ENCODE measurements at regions not wholly inside any gene's neighbourhood (a gene's known extent, or its start where the extent isn't known, plus 50 kb on each side); places are given as distances from the start of the nearest gene placed in this dataset.

DNA sequence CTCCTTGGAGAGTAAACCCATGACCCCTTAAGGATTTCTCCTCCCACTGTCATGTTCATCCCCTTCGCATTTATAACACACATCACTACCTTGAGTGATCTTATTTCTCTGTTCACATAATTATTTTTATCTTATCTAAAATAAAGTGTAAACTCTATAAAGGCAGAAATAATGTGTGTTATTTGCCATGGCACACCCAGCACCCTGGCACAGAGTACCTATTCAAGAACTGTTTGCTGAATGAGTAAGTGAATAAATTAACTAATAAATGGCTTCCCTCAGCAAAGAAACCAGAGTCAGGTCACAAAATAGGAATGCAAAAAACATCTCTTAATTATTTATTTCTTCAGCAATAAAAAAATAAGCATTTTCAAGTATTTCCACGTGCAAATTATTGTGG, 330.3 kb upstream of the GHITM start:
- H3K27me3 ChIP-seq (ENCODE audit: low read length) = no peaks in the 10 kb centered on the region

DNA sequence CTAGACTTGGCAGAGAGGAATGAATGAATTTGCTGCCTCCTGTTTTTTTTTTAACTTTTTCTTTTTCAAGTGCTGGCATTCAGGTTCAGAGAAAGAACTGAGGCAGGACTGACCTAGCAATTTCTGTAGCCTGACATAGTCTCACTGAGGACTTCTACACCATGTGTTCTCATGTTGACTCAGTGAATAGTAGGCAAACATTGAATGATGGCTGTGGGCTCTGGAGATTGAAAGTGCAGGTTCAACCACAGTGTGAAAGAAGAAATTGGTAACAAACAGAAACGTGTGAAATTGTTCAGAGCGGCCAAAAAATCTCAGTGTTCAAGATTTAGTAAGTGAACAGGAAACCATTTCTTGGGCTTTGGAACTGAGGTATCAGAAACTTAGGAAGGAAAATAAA, 322.4 kb upstream of the GHITM start:
- Histone ChIP-seq H3K4me3 (ENCODE audit: low read length) (no peak overlapping the region), H3K9ac (ENCODE audit: low read length) (no peak overlapping the region), H2AFZ (ENCODE audit: low read length) (no peak overlapping the region), H3K36me3 (ENCODE audit: insufficient read depth, low read length) (no peaks in the 10 kb centered on the region), H3K9me3 (ENCODE audit: low read length) (no peaks in the 10 kb centered on the region), H4K20me1 (ENCODE audit: insufficient read depth, low read depth, low read length) (no peaks in the 10 kb centered on the region), H3K4me1 (ENCODE audit: low read length) (no peaks in the 10 kb centered on the region), H3K27ac (ENCODE audit: low read length) (no peak overlapping the region), H3K4me2 (ENCODE audit: low read depth, low read length, poor library complexity, severe bottlenecking) (no peak overlapping the region), H3K9me2 (replicated peaks; ENCODE audit: insufficient read depth, low read length) (no peaks in the 10 kb centered on the region), H3K27me3 (ENCODE audit: low read length) (no peaks in the 10 kb centered on the region), H3K79me2 (ENCODE audit: low read length) (no peaks in the 10 kb centered on the region)
- DNase-seq = no peak

More for the DNA sequence above, 330.3 kb upstream of the GHITM start:
- Histone ChIP-seq H3K4me1 (ENCODE audit: low read length) (no peaks in the 10 kb centered on the region), H3K9ac (ENCODE audit: low read length) (no peak overlapping the region), H3K36me3 (ENCODE audit: insufficient read depth, low read length) (no peaks in the 10 kb centered on the region), H3K27ac (ENCODE audit: low read length) (no peak overlapping the region), H3K4me3 (ENCODE audit: low read length) (no peak overlapping the region), H3K9me2 (replicated peaks; ENCODE audit: insufficient read depth, low read length) (no peaks in the 10 kb centered on the region), H2AFZ (ENCODE audit: low read length) (no peak overlapping the region), H4K20me1 (ENCODE audit: insufficient read depth, low read depth, low read length) (no peaks in the 10 kb centered on the region), H3K9me3 (ENCODE audit: low read length) (no peaks in the 10 kb centered on the region), H3K79me2 (ENCODE audit: low read length) (no peaks in the 10 kb centered on the region), H3K4me2 (ENCODE audit: low read depth, low read length, poor library complexity, severe bottlenecking) (no peak overlapping the region)
- DNase-seq = no peak

DNA sequence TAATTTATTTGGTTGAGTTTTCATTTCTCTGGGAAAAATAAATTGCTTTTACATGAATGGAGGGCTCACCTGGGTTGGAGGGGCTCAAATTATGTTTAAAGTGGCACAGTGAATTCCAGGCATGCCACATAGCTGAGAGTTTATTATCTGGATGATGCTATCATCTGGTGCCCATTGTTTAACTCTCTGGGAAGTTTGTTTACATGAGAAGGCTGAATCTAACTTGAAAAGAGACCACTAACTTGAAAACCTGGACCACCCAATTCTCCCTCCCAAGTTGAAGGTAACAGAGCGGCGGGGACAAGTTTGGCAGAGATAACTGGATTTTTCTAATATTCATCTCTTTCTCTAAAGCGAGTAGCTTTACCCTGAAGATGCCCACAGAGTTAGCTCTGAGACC, 321.5 kb upstream of the GHITM start:
- no peak overlapping the region for H2AFZ ChIP-seq (ENCODE audit: low read length)
- DNase-seq = no peak
- no peak overlapping the region for H3K9ac ChIP-seq (ENCODE audit: low read length)
- H3K79me2 ChIP-seq (ENCODE audit: low read length) = no peaks in the 10 kb centered on the region
- no peak overlapping the region for H3K4me2 ChIP-seq (ENCODE audit: low read depth, low read length, poor library complexity, severe bottlenecking)
- H3K4me1 ChIP-seq (ENCODE audit: low read length) = no peaks in the 10 kb centered on the region
- no peaks in the 10 kb centered on the region for H3K36me3 ChIP-seq (ENCODE audit: insufficient read depth, low read length)
- H3K4me3 ChIP-seq (ENCODE audit: low read length) = no peak overlapping the region
- no peaks in the 10 kb centered on the region for H3K27me3 ChIP-seq (ENCODE audit: low read length)
- no peak overlapping the region for H3K27ac ChIP-seq (ENCODE audit: low read length)
- no peaks in the 10 kb centered on the region for H3K9me2 ChIP-seq (replicated peaks; ENCODE audit: insufficient read depth, low read length)
- no peaks in the 10 kb centered on the region for H4K20me1 ChIP-seq (ENCODE audit: insufficient read depth, low read depth, low read length)
- no peaks in the 10 kb centered on the region for H3K9me3 ChIP-seq (ENCODE audit: low read length)

DNA sequence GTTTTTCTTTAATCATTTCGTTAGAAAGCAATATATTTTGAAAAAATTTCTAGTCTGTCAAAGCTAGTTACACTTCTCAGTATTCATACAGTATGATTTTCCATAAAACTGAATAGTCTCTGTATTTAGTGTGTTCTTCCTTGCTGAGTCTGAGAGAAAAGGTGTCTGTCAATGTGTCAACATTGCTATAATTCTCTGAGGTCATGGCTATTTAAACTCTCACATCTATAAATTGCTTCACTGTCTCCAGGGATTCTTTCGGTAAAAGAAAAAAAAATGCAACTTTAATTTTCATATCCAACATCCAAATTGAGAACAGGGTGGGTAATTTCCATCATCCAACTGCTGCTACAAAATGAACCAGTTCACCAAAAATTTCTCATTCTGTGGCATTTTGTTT, 319.7 kb upstream of the GHITM start:
- no peak overlapping the region for H3K4me2 ChIP-seq (ENCODE audit: low read depth, low read length, poor library complexity, severe bottlenecking)
- no peaks in the 10 kb centered on the region for H3K36me3 ChIP-seq (ENCODE audit: insufficient read depth, low read length)
- no peak for DNase-seq
- no peak overlapping the region for H3K4me3 ChIP-seq (ENCODE audit: low read length)
- H3K27ac ChIP-seq (ENCODE audit: low read length) = no peak overlapping the region
- no peak overlapping the region for H2AFZ ChIP-seq (ENCODE audit: low read length)
- H4K20me1 ChIP-seq (ENCODE audit: insufficient read depth, low read depth, low read length) = no peaks in the 10 kb centered on the region
- H3K9ac ChIP-seq (ENCODE audit: low read length) = no peak overlapping the region
- no peaks in the 10 kb centered on the region for H3K27me3 ChIP-seq (ENCODE audit: low read length)
- no peaks in the 10 kb centered on the region for H3K9me2 ChIP-seq (replicated peaks; ENCODE audit: insufficient read depth, low read length)
- no peaks in the 10 kb centered on the region for H3K9me3 ChIP-seq (ENCODE audit: low read length)
- H3K4me1 ChIP-seq (ENCODE audit: low read length) = no peaks in the 10 kb centered on the region
- H3K79me2 ChIP-seq (ENCODE audit: low read length) = no peaks in the 10 kb centered on the region

DNA sequence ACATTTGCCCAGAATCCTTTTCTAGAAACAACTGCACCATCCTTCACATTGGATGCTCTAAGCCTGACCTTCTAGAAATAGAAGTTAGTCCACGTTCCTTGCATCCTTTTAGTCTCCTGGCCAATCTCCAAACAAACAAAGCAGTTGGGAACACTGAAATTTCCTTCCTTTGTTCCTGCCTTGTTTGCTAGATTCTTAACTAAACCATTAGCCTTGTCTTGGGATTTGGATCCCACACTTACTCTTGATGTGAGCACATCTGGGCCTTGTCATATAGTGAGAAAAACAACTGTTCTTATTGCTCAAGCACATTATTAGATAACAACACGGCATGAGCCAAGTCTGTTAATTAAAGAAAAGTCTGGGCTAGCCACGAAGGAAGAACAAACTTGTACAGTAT, 319.3 kb upstream of the GHITM start:
- no peaks in the 10 kb centered on the region for H3K27me3 ChIP-seq (ENCODE audit: low read length)
- H3K4me1 ChIP-seq (ENCODE audit: low read length) = no peaks in the 10 kb centered on the region
- H4K20me1 ChIP-seq (ENCODE audit: insufficient read depth, low read depth, low read length) = no peaks in the 10 kb centered on the region
- H3K9ac ChIP-seq (ENCODE audit: low read length) = no peak overlapping the region
- H2AFZ ChIP-seq (ENCODE audit: low read length) = no peak overlapping the region
- H3K4me2 ChIP-seq (ENCODE audit: low read depth, low read length, poor library complexity, severe bottlenecking) = no peak overlapping the region
- H3K9me3 ChIP-seq (ENCODE audit: low read length) = no peaks in the 10 kb centered on the region
- no peaks in the 10 kb centered on the region for H3K36me3 ChIP-seq (ENCODE audit: insufficient read depth, low read length)
- H3K9me2 ChIP-seq (replicated peaks; ENCODE audit: insufficient read depth, low read length) = no peaks in the 10 kb centered on the region
- H3K79me2 ChIP-seq (ENCODE audit: low read length) = no peaks in the 10 kb centered on the region
- no peak overlapping the region for H3K27ac ChIP-seq (ENCODE audit: low read length)
- no peak overlapping the region for H3K4me3 ChIP-seq (ENCODE audit: low read length)
- no peak for DNase-seq

DNA sequence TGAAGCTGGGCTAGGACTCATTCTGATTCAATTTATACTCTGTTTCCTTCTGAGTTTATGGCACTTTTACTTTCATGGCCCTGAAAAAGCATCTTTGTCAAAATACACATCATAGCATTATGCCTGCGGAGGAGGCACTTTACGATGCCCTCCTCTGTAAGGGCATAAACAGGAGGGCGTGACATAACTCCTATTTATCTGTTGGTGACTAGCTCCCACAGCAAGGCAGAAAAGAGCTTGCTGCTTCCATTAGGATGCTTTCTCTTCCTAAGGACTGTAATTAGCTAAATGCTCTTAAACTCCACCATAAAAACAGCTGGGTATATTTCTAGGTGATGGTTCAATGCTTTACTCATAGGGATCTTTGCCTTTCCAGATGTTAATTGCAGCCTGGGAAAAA, 315.2 kb upstream of the GHITM start:
- H2AFZ ChIP-seq (ENCODE audit: low read length) = no peak overlapping the region
- H3K4me3 ChIP-seq (ENCODE audit: low read length) = no peak overlapping the region
- H3K27me3 ChIP-seq (ENCODE audit: low read length) = no peaks in the 10 kb centered on the region
- H3K36me3 ChIP-seq (ENCODE audit: insufficient read depth, low read length) = no peaks in the 10 kb centered on the region
- H3K9me2 ChIP-seq (replicated peaks; ENCODE audit: insufficient read depth, low read length) = no peaks in the 10 kb centered on the region
- H3K4me2 ChIP-seq (ENCODE audit: low read depth, low read length, poor library complexity, severe bottlenecking) = no peak overlapping the region
- H3K79me2 ChIP-seq (ENCODE audit: low read length) = no peaks in the 10 kb centered on the region
- H3K27ac ChIP-seq (ENCODE audit: low read length) = no peak overlapping the region
- H3K9me3 ChIP-seq (ENCODE audit: low read length) = no peaks in the 10 kb centered on the region
- no peak overlapping the region for H3K9ac ChIP-seq (ENCODE audit: low read length)
- DNase-seq = no peak
- no peaks in the 10 kb centered on the region for H3K4me1 ChIP-seq (ENCODE audit: low read length)
- no peaks in the 10 kb centered on the region for H4K20me1 ChIP-seq (ENCODE audit: insufficient read depth, low read depth, low read length)

DNA sequence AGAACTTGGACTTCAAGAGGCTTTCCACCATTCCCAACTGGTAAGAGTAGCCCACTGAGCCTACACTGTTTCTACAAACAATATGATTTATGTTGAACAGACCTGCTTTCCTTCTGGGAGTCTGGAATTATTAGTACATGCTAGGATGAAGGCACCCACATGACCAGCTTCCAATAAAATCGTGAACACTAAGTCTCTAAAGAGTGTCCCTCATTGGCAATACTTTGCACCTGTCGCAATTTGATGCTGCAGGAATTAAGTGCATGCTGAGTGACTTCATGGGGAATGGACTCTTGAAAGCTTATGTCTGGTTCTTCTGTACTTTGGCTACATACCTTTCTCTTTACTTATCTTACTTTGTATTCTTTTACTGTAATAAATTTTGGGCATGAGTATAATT, 305.2 kb upstream of the GHITM start:
- Histone ChIP-seq H3K9ac (ENCODE audit: low read length) (no peak overlapping the region), H3K27ac (ENCODE audit: low read length) (no peak overlapping the region), H3K9me2 (replicated peaks; ENCODE audit: insufficient read depth, low read length) (no peaks in the 10 kb centered on the region), H3K79me2 (ENCODE audit: low read length) (no peaks in the 10 kb centered on the region), H3K4me3 (ENCODE audit: low read length) (no peak overlapping the region), H2AFZ (ENCODE audit: low read length) (no peak overlapping the region), H3K4me1 (ENCODE audit: low read length) (no peaks in the 10 kb centered on the region), H3K27me3 (ENCODE audit: low read length) (no peaks in the 10 kb centered on the region), H3K4me2 (ENCODE audit: low read depth, low read length, poor library complexity, severe bottlenecking) (no peak overlapping the region), H3K36me3 (ENCODE audit: insufficient read depth, low read length) (no peaks in the 10 kb centered on the region), H4K20me1 (ENCODE audit: insufficient read depth, low read depth, low read length) (no peaks in the 10 kb centered on the region), H3K9me3 (ENCODE audit: low read length) (no peaks in the 10 kb centered on the region)
- no peak for DNase-seq

DNA sequence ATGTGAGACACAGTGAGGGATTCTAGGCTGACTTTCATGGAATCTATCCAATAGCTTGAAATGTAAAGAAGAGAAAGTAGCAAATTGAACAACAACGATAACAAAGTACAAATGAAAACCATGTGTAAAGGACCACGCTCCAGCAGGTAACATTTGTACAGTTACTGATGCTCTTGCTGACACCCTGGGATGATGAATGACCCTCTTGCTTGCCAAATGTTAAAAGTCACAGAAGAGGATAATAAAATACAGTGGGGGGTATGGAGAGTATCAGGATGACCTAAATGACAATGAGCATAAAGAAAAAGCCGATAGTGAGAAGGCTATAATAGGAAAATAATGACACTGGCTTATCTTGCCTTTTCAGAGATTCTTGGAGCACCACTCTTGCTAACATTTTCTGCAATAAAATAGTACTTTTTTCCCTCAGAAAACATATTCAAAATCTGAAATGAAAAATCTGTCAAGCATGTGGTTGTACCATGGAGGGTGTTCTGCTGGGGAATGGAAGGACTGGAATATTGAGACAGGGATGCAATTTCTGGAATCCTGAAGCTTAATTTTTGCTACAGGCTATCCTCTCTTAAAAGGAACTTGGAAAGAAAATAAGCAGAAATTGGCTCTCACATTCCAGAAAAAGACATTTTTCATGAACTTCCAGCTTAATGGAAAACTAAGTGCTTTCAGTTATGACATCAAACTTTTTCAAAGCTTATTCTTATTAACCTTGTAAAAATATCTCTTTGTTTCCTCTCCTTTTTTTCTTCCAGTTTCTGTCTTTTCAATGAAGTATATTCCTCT, 303.2 kb upstream of the GHITM start:
- H2AFZ ChIP-seq (ENCODE audit: low read length) = no peak overlapping the region
- no peak overlapping the region for H3K9ac ChIP-seq (ENCODE audit: low read length)
- H3K9me3 ChIP-seq (ENCODE audit: low read length) = no peaks in the 10 kb centered on the region
- H3K27me3 ChIP-seq (ENCODE audit: low read length) = no peaks in the 10 kb centered on the region
- no peaks in the 10 kb centered on the region for H3K4me1 ChIP-seq (ENCODE audit: low read length)
- H4K20me1 ChIP-seq (ENCODE audit: insufficient read depth, low read depth, low read length) = no peaks in the 10 kb centered on the region
- H3K4me3 ChIP-seq (ENCODE audit: low read length) = no peak overlapping the region
- H3K27ac ChIP-seq (ENCODE audit: low read length) = no peak overlapping the region
- H3K79me2 ChIP-seq (ENCODE audit: low read length) = no peaks in the 10 kb centered on the region
- H3K4me2 ChIP-seq (ENCODE audit: low read depth, low read length, poor library complexity, severe bottlenecking) = no peak overlapping the region
- no peaks in the 10 kb centered on the region for H3K9me2 ChIP-seq (replicated peaks; ENCODE audit: insufficient read depth, low read length)
- no peaks in the 10 kb centered on the region for H3K36me3 ChIP-seq (ENCODE audit: insufficient read depth, low read length)
- DNase-seq = no peak
